ENCODE measurements at regions not wholly inside any gene's neighbourhood (a gene's known extent, or its start where the extent isn't known, plus 50 kb on each side); places are given as distances from the start of the nearest gene placed in this dataset.

- TF ChIP-seq FOXM1 (IDR thresholded peaks at IDR 0.05; ENCODE audit: borderline replicate concordance) (no peak), SUZ12 (IDR thresholded peaks at IDR 0.05) (no peak), SP1 (IDR thresholded peaks at IDR 0.05) (no peak), ZNF384 (IDR thresholded peaks at IDR 0.05) (no peak), ELF4 (IDR thresholded peaks at IDR 0.05) (no peak), FOXA1 (IDR thresholded peaks at IDR 0.05) (no peak), TARDBP (IDR thresholded peaks at IDR 0.05) (no peak)
Measured at GRCh38 chr5:143614831-143615230, 197.1 kb upstream of the HMHB1 start.
